SU-DHL-6 (cell line): ENCODE measurements at regions not wholly inside any gene's neighbourhood (a gene's known extent, or its start where the extent isn't known, plus 50 kb on each side); places are given as distances from the start of the nearest gene placed in this dataset.

Source experiments
- CTCF ChIP-seq: fragments of 200-600 bp; sonication (generic); IDR thresholded peaks from one replicate; pipeline ENCODE4 v1.5.1; 2017; ENCODE audit warnings: antibody characterized with exemption, mild to moderate bottlenecking, low read length, moderate library complexity; ENCODE audit not compliant: insufficient read depth, poor library complexity, severe bottlenecking
- EZH2phosphoT487 ChIP-seq: fragments of 200-600 bp; sonication (generic), shearing (Covaris generic); conservative IDR thresholded peaks from 2 replicates; pipeline ENCODE4 v1.6.1; 2018; ENCODE audit warnings: mild to moderate bottlenecking, antibody characterized with exemption, low read length, moderate library complexity, mixed read lengths

DNA sequence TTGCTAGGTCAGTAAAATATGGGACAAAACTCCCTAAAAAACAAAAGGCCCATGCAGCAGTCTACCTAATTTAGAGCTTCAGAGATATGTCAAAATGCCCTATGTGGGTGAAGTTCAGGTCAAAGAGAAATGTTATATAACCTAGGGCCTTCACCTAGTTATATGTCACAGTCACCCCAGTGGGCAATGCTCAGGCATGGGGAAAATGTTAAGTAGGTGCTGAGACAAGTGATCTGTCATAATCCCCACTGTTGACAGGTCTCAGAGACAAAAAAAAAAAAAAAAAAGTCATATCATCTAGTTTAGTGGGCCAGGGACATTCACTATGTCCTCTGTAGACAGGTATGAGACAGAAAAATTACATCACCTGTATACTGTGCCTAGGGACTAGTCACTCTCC is 128.6 kb upstream of the ZNF91 start:
- TF ChIP-seq CTCF (no peak), EZH2phosphoT487 (no peak)
